NT2/D1 (cell line): ENCODE measurements at regions not wholly inside any gene's neighbourhood (a gene's known extent, or its start where the extent isn't known, plus 50 kb on each side); places are given as distances from the start of the nearest gene placed in this dataset.

ENCODE experiments used
- YY1 ChIP-seq: IDR thresholded peaks from 2 replicates; pipeline ENCODE4 v1.6.1; 2011; ENCODE audit not compliant: insufficient read length, insufficient read depth
- ZNF274 ChIP-seq: IDR thresholded peaks from 2 replicates; pipeline ENCODE4 v1.6.1; 2011; ENCODE audit warnings: mild to moderate bottlenecking, low read depth, low read length

GRCh38 chr11:92794783-92795182 is 174.7 kb upstream of the MTNR1B start:
- no peak for TF ChIP-seq ZNF274
- no peak for TF ChIP-seq YY1
